GM19452 (cell line): ENCODE measurements at regions not wholly inside any gene's neighbourhood (a gene's known extent, or its start where the extent isn't known, plus 50 kb on each side); places are given as distances from the start of the nearest gene placed in this dataset.
"Not testable (repeated sequence)": the region's sequence is repeated elsewhere in the genome, so short reads cannot be mapped to it uniquely, and the experiment has no call there.

Source experiments
- ATAC-seq: cut with Tn5 transposase; IDR thresholded peaks from one replicate; pipeline ENCODE4 v1.9.1; 2021; ENCODE audit not compliant: unreplicated experiment

DNA sequence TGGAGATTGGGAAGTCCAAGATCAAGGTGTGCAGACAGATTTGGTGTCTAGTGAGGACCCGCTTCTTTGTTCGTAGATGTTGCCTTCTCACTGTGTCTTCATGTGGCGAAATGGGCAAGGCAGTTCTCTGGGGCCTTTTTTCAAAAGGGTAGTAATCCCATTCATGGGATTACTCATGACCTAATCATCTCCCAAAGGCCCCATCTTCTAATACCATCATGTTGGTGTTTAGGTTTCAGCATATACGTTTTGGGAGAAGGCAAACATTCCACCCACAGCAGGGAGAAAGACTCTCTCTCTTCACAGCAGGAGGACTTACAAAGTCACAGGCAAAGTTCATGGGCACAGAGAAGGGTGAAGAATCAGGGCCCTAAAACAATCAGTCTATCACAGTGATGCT lies 252.1 kb downstream of the RPLP1 start:
- no peak for ATAC-seq

DNA sequence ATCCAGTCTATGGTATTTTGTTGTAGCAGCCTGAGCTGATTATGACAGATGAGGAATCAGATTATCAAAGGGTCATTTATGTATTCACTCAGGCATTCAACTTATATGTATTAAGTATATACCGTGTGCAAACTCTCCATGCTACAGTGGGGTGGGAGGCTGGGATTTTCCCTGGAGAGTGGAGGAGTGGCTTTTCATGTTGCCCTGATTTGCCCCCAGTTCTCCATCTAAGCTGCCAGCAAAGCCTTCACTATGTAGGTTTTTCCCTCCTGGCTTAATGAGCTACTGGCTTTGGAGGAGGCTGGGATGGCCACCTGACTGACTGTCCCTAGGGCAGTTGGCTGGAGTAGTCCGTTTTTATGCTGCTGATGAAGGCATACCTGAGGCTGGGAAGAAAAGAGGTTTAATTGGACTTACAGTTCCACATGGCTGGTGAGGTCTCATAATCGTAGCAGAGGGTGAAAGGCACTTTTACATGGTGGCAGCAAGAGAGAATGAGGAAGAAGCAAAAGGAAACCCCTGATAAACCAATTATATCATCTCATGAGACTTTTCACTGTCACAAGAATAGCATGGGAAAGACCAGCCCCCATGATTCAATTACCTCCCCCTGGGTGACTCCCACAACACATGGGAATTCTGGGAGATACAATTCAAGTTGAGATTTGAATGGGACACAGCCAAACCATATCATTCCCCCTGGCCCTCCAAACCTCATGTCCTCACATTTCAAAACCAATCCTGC lies 253.9 kb downstream of the RPLP1 start:
- no peak for ATAC-seq

DNA sequence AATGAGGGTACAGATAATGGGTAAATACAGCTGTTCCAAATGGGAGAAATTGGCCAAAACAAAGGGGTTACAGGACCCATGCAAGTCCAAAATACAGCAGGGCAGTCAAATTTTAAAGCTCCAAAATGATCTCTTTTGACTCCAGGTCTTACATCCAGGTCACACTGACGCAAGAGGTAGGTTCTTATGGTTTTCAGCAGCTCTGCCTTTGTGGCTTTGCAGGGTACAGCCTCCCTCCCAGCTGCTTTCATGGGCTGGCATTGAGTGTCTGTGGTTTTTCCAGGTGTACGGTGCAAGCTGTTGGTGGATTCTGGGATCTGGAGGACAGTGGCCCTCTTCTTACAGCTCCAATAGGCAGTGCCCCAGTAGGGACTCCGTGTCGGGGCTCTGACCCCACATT lies 254.6 kb downstream of the RPLP1 start:
- ATAC-seq: not testable (repeated sequence)

DNA sequence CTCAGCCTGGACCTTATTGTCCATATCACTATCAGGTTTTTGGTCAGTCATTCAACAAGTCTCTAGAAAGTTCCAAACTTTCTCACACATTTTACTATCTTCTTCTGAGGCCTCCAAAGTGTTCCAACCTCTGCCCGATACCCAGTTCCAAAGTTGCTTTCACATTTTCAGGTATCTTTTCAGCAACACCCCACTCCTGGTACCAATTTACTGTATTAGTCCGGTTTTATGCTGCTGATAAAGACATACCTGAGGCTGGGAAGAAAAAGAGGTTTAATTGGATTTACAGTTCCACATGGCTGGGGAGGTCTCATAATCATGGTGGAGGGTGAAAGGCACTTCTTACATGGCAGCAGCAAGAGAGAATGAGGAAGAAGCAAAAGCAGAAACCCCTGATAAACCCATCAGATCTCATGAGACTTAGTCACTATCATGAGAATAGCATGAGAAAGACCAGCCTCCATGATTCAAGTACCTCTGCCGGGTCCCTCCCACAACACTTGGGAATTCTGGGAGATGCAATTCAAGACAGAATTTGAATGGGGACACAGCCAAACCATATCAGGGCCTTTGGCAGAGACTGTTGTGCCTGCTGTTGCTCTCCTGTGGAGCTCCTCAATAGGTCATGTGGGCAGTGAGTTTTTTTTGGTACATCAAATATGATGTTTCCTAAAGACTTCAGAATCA lies 256.0 kb downstream of the RPLP1 start:
- ATAC-seq: not testable (repeated sequence)

DNA sequence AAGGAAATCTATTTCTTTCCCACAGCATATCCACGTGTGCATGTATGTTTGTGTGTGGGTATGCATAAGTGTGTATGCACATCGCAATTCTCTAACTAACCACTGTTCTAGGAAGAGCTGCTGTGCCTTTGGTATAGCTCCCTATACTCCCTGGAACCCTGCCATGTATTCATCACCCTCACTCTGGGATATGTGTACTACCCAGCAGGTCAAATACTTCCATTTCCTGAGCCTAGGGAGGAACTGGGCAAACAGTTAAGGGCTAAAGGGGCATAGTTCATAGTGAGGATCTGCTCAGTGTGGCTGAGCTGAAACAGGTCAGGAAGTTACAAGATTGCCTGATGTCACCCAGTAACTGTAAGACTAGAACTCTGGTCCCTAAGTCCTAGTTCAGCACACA lies 260.4 kb downstream of the RPLP1 start:
- no peak for ATAC-seq

DNA sequence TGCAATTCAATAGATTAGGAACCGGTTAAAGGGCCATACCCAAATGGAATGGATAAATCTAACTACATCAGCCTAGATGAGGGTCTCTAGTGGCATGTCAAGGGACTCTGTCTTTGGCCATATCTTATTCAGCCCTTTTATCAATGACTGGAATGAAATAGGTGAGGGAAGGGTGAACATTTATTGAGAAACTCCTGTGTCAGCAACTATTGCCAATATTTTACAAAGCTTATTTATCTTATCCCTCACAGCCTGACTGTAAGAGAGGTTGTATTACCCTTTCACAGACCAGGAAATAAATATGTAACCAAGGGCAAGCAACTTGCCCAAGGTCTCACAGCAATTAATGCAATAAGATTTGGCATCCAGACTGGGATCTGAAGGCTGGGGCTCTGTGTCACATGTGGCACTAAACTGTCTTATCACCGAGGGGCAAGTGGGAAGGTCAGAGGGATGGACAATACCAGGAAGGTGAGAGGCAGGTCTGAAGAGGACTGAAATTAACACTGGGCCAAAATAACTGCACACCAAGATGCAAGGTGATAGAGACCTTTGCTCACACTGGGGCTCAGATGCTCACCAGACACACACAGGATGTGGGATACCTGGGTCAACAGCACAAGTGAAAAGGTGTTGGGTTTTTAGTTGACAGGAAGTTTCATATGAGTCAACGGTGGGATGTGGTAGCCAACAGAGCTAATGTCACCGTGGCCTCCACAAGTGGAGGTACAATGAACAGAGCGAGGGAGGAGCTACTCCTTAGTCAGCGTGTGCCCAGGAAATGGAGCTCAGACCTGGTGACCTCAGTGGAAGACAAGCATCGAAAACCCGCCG lies 261.3 kb downstream of the RPLP1 start:
- peak; percentile 97 for ATAC-seq

DNA sequence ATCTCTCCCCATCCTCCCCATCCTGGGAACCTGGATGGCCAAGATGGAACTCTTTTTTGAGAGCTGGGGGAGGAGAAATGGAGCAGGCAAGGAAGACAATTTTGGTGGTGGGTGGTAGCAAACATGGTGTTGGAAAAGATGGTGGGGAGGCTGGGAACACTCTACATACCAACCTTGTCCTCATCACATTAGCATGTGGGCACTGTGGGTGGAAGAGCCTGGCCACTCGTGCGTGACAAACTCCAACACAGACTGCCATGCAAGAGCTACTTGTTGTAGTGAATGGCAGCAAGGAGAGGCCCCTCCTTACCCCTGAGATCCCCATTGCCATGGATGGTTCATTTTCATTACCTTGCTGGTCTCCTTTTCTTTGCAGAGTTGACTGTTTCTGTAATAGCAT lies 262.6 kb downstream of the RPLP1 start:
- no peak for ATAC-seq

DNA sequence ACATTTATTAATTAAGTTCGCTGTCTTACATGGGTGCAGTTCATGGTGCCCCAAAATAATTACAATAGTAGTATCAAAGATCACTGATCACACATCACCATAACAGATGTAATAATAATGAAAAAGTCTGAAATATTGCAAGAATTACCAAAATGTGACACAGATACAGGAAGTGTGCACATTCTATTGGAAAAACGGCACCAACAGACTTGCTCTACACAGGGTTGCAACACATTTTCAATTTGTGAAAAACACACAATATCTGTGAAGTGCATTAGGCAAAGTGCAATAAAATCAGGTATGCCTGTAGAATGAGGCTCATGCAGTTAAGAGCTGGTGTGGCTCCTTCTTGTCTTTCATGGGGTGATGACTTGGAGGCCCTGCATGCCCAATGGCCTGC lies 265.8 kb downstream of the RPLP1 start:
- ATAC-seq: no peak

DNA sequence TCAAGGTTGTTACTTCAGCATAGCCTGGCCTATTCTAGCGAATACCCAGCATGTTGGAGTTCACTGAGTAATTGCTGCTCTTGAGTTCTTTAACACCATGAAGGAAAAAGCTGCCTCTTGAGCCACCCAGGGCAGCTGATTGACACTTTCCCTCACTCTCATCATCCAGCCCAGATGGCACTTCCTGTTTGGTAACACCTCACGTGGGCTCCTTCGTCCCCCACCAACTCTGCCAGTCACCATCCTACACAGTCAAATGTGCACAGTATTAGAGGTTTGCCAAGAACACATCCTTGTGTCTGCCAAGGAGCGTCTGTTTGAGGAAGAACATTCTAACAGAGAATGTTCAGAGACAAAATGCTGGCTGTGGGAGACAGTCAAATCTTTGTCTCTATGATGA lies 266.3 kb downstream of the RPLP1 start:
- no peak for ATAC-seq

DNA sequence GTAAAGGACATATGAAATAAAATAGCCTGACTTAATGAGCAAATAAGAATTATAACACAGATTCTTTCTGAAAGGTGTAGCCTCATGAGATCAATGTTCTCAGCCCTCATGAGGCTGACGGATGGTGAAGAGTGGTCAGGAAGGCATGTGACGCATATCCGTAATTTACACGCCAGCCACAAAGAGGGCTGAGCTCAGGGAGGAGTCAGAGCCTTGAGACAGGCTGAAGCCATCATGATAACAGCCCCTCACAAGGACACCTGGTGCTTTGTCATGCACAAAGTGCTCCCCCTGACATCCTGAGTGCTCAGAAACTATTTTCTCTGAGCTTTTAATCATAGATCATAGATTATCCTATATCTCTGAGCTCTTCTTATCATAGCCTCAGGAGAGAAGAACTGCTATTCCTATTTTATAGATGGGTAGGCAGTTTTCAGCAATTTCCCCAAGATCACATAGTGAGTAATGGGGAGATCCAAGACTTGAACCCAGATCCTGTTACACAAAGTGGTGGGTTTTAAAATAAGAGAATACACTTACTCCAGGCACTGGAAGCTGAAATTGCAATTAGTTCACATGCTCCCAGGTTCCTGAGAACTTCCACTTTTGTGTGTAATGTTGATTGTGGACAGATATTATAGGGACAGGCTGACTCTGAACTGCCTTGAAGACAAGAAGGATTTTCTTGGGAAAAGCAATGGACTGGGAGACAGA lies 267.1 kb downstream of the RPLP1 start:
- peak; percentile 70 for ATAC-seq

DNA sequence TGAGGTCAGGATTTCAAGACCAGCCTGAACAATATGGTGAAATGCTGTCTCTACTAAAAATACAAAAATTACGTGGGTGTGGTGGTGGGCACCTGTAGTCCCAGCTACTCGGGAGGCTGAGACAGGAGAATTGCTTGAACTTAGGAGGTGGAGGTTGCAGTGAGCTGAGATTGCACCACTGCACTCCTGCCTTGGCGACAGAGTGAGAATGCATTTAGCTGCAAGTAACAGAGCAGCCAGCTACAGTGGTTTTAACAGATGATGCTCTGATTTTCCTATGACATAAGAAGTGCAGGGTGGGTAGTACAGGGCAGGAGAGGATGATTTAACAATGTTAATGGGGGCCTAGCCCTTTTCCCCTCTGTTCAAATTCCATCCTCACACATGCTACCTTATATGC lies 267.9 kb downstream of the RPLP1 start:
- no peak for ATAC-seq

DNA sequence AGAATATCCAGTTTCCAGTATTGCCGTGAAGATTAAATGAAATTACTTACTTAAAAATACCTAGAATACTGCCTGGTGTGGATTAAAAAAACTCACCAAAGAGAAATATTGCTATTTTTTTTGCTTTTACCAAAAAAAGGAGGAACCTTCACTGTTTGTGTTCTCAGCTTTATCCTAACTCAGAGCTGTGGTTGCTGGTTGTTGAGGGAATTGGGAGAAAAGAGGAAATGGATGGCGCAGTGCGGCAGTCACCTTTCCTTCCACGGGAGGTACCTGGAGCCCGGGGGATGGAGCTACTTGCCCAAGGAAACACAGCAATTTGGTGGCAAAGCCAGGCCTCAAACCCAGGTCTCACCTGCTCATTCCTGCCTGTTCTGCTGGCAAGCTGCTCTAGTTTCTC lies 270.3 kb downstream of the RPLP1 start:
- ATAC-seq: no peak

DNA sequence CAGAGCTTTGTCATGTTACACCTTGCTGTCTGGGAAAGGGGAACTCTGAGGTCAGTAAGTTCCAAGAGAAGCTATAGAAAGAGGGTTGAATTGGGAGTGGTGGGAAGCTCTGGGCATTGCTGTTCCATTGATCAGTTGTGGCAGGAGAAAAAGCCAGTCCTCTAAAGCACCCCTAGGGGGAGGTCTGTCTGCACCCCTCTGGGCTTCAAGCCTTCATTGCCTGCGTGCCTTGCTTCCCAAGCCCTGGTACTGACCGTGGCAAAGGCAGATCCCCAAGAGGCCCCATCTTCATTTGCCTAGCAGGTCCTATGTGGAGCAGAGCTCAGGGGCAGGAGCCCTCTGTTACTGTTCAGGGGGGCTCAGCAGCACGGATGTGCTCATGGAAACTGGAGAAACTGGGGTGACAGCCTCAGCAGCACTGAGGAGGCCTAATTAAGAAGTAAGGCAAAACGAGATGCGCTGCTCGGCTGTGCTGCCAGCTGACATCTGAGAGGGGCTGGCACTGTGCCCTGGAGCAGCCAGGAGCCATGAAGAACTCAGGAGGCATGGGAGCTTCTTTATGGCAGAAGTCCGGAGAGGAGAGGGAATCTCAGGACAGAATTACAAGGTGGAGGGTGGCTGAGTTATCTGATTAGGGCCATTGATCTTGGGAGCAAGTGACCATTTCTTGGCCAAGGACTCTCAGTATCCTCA lies 270.9 kb downstream of the RPLP1 start:
- ATAC-seq: no peak

DNA sequence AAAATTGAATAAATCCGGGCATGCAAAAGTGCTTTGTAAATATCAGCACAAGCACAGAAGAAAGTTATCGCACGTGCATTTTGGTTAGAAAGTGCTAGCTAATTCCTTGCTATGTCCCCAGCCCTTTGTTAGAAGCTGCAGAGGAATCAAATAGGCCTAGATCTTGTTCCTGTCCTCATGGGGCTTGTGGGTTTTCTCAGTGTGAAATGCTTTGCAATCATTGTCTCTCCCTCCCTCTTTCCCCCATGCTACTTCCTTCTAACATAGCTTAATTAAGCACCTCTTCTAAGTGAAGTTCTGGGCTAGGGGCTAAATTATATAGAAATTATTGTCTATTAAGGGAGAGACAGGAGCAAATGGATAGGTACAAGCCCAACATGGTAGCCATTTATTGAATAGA lies 271.7 kb downstream of the RPLP1 start:
- no peak for ATAC-seq

DNA sequence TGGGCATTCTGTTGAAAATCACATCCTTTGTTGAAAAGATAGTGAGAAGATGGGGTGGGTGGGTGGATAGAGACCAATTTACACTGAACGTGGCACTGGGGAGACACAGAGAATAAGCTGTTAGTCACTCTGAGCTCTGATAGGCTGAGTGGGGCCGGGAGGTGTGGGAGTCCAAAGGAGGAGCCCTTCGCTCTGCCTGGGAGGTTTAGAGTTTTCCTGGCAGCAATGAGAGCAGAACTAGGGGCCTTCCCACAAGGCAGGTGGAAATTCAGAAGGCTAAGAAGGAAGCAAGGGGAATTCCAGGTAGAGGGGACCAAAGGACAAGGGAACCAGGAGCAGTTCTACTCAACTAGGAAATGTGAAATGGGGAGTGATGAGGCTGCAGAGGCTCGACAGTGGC lies 272.7 kb downstream of the RPLP1 start:
- ATAC-seq: no peak

DNA sequence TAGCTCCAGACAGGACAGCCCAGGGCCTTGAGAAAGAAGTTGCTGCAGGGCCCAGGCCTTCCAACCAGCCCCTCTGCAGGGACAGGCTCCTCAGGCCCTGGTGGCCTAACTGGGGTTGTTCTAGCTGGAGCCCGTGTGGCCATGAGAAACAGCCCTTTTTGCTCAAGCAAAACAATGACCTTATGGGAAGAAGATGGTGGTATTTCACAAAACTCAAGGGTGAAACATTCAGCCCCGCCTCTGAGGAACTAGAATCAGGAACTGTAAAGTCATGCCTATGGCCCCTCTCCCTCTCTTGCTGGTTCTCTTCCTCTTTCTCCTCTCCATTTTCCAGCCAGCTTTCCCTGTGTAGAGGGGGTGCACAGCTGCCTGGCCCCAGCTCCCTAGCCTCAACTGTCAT lies 273.3 kb downstream of the RPLP1 start:
- no peak for ATAC-seq

DNA sequence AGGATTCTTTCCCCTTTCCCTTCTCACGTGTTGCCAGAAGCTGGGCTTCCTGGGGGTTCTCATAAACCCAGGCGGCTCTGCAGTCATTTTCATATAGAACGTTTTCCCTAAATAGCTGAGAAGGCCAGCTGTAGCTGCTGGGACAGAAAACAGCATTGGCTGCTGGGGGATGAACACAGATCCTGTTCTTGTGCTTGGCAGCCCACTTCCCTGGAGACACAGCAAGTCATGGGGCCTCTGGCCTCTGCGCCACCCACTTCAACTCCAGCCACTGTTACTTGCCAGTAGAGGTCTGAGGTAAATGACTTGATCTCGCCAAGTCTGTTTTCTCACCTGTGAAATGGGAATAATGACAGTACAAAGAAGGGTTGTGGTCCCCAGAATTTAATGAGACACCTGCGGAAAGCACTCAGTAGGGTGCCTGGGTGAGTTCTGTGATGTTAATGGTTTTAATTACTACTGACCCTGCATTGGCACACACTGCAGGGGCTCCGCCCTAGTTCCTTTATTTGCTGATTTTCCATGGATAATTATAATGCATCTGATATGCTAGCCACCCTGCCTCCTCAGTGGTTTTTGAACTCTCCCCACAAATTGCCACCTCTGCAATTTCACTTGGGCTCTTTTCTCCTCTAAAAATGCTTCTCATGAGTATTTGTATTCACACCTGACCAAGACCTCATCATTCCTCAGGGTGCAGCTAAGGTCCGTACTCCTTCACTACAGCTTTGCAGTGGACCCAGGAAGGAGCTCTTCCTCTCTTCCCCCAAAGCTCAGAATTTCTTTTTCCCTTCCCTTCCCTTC lies 274.7 kb downstream of the RPLP1 start:
- no peak for ATAC-seq

DNA sequence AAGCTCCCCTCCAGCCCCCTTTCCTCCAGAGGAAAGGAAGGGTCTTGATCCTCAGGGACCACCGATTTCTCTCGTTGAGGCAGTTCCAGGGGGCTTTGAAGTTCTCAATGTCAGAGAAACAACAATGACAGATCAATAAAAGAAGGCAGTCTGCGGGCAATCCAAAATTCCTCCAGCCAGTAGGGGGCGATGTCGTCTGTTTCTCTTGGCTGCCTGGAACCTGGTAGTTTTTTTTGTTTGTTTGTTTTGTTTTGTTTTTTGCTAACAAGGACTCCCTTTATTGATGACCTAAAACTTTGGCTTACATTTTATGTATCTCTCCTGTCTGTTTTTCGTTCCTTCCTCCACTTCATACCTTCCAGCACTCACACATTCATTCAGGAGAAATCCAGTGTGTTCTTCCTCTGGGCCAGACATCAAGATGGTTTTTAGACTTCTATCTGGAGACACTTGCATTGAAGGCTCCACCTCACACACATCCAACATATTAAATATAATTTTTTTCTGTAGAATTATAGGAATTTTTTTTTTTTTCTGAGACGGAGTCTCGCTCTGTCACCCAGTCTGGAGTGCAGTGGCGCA lies 276.6 kb downstream of the RPLP1 start:
- ATAC-seq: no peak

DNA sequence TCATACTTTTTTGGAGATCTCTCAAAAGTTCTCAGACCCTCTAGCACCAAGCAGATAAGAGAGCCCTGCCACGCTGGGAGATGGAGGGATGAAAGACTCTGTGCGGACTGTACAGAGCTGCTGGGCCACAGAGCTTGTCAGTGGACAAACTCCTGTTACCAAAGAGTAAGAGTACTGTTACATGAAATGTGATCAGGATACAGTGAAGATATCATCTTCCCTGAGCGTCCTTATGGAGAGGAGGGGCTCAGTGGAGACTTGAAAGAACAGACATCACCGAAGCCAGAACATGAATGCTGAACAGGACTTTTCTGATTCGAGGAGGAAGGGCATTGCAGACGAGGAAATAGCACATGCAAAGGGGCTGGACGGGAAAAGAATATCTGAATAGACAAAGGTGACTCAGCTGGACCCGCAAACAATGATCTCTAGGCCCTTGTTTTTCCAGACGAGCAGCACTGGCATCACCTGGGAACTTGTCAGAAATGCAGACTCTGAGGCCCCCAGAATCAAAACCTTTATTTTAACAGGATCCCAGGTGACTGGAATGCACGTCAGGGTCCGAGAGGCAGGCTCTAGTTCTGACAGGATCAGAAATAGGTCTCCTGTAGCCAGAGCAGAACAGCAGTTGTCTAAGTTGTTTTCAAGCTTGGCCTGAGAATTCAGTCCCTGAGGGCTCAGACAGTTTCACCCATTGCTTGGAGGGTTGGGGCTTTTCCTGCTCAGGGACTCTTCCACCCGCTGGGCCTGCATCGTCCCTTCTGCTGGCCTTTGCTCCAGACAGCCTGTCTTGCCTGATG lies 277.9 kb downstream of the RPLP1 start:
- ATAC-seq: no peak
